ENCODE measurements at regions not wholly inside any gene's neighbourhood (a gene's known extent, or its start where the extent isn't known, plus 50 kb on each side); places are given as distances from the start of the nearest gene placed in this dataset.

DNA sequence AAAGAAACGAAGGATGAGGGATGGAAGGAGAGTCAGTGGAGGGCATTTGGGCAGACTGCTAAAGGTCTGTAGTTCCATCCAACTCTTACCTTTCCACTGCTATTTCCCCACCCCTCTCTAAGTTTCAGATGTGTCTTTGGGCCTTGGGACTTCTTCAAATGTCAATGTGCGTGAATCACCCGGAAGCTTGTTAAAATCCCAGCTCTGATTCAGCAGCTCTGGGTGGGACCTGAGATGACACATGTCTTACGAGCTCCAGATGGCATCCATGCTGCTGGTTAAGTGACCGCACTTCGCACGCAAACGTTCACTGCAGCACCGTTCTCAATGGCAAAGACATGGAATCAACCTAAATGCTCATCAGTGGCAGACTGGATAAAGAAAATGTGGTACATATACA, 309.9 kb downstream of the VRK1 start:
- no peak for TF ChIP-seq CTCF (conservative IDR thresholded peaks at IDR 0.05)
- Histone ChIP-seq H3K36me3 (ENCODE audit: control insufficient read depth, insufficient read depth, low read length) (no peaks in the 10 kb centered on the region), H3K4me3 (ENCODE audit: low read length) (no peak overlapping the region), H3K9ac (ENCODE audit: extremely low read depth, low read length, poor library complexity, severe bottlenecking) (no peak overlapping the region), H3K4me1 (ENCODE audit: control insufficient read depth, insufficient read depth, low read length) (no peaks in the 10 kb centered on the region), H3K9me3 (ENCODE audit: control insufficient read depth, low read length) (peaks cover 4% of the 10 kb centered on the region), H3K27me3 (ENCODE audit: control insufficient read depth, insufficient read depth, low read length, poor library complexity, severe bottlenecking) (peaks cover 22% of the 10 kb centered on the region), H3K27ac (ENCODE audit: low read depth, low read length) (no peak overlapping the region)
- Mint-ChIP-seq H3K4me3 (no peak overlapping the region), H3K36me3 (ENCODE audit: low read depth) (no peaks in the 10 kb centered on the region), H3K4me1 (peaks cover 2% of the 10 kb centered on the region), H3K27ac (no peak overlapping the region), H3K9me3 (peaks cover 6% of the 10 kb centered on the region), H3K27me3 (ENCODE audit: insufficient read depth) (peaks cover 10% of the 10 kb centered on the region)
- no peak for DNase-seq
- WGBS, 2 experiments (ENCODE audit: insufficient coverage in 1 of 2, insufficient read length in 1 of 2): 94 to 97% methylated on average over 9 of the region's 9 CpGs

GRCh38 chr14:97107760-97108159, 310.6 kb downstream of the VRK1 start:
- Histone ChIP-seq H3K36me3 (ENCODE audit: control insufficient read depth, insufficient read depth, low read length) (no peaks in the 10 kb centered on the region), H3K4me1 (ENCODE audit: control insufficient read depth, insufficient read depth, low read length) (no peaks in the 10 kb centered on the region), H3K9me3 (ENCODE audit: control insufficient read depth, low read length) (peaks cover 4% of the 10 kb centered on the region), H3K9ac (ENCODE audit: extremely low read depth, low read length, poor library complexity, severe bottlenecking) (no peak overlapping the region), H3K27ac (ENCODE audit: low read depth, low read length) (no peak overlapping the region), H3K27me3 (ENCODE audit: control insufficient read depth, insufficient read depth, low read length, poor library complexity, severe bottlenecking) (peaks cover 29% of the 10 kb centered on the region), H3K4me3 (ENCODE audit: low read length) (no peak overlapping the region)
- Mint-ChIP-seq H3K4me1 (peaks cover 2% of the 10 kb centered on the region), H3K27me3 (ENCODE audit: insufficient read depth) (peaks cover 10% of the 10 kb centered on the region), H3K9me3 (peaks cover 6% of the 10 kb centered on the region), H3K36me3 (ENCODE audit: low read depth) (no peaks in the 10 kb centered on the region), H3K4me3 (no peak overlapping the region), H3K27ac (no peak overlapping the region)
- no peak for DNase-seq
- TF ChIP-seq CTCF (conservative IDR thresholded peaks at IDR 0.05): no peak
- WGBS, 2 experiments (ENCODE audit: insufficient coverage in 1 of 2, insufficient read length in 1 of 2): 89 to 91% methylated on average over 4 of the region's 4 CpGs

DNA sequence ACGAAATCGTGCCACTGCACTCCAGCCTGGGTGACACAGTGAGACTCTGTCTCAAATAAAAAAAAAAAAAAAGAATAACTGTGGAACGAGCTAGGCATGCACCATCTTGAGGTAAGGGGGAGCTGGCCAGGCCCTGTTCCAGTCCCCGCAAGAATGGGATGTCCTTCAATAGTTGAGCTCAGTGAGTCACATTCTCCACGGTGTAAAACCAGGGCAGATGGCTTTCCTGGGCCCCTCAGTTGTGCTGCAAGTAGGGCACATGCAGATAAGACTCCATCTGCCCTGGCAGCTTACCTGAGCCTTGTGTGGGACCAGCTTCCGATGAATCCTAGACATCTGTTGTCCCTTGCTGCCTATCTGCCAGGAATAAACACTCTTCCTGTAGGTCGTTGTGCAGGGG, 312.1 kb downstream of the VRK1 start:
- no peak overlapping the region for H3K27ac Mint-ChIP-seq
- Histone ChIP-seq H3K4me3 (ENCODE audit: low read length) (no peak overlapping the region), H3K9me3 (ENCODE audit: control insufficient read depth, low read length) (peaks cover 4% of the 10 kb centered on the region), H3K36me3 (ENCODE audit: control insufficient read depth, insufficient read depth, low read length) (no peaks in the 10 kb centered on the region), H3K27ac (ENCODE audit: low read depth, low read length) (no peak overlapping the region), H3K27me3 (ENCODE audit: control insufficient read depth, insufficient read depth, low read length, poor library complexity, severe bottlenecking) (peaks cover 42% of the 10 kb centered on the region), H3K4me1 (ENCODE audit: control insufficient read depth, insufficient read depth, low read length) (no peaks in the 10 kb centered on the region), H3K9ac (ENCODE audit: extremely low read depth, low read length, poor library complexity, severe bottlenecking) (no peak overlapping the region)
- H3K4me3 Mint-ChIP-seq: no peak overlapping the region
- no peak for DNase-seq
- H3K9me3 Mint-ChIP-seq: peaks cover 6% of the 10 kb centered on the region
- H3K4me1 Mint-ChIP-seq: peaks cover 2% of the 10 kb centered on the region
- WGBS, 2 experiments (ENCODE audit: insufficient coverage in 1 of 2, insufficient read length in 1 of 2): 79 to 88% methylated on average over 6 to 7 of the region's 7 CpGs
- H3K27me3 Mint-ChIP-seq (ENCODE audit: insufficient read depth): peaks cover 22% of the 10 kb centered on the region
- TF ChIP-seq CTCF (conservative IDR thresholded peaks at IDR 0.05): no peak
- H3K36me3 Mint-ChIP-seq (ENCODE audit: low read depth): no peaks in the 10 kb centered on the region

Data from endodermal cell (in vitro differentiated cells).